WI38 (cell line): ENCODE measurements at regions not wholly inside any gene's neighbourhood (a gene's known extent, or its start where the extent isn't known, plus 50 kb on each side); places are given as distances from the start of the nearest gene placed in this dataset.
"Not testable (repeated sequence)": the region's sequence is repeated elsewhere in the genome, so short reads cannot be mapped to it uniquely, and the experiment has no call there.

ENCODE experiments used
- H3K4me3 ChIP-seq: 2 replicates; pipeline ENCODE4 v1.5.1; 2011; ENCODE audit warnings: low read depth, mild to moderate bottlenecking, control low read depth, low read length
- CTCF ChIP-seq: IDR thresholded peaks from 2 replicates; pipeline ENCODE4 v1.5.1; 2012; ENCODE audit warnings: low read depth, mild to moderate bottlenecking, control low read depth, low read length

- TF ChIP-seq CTCF, result no peak
- no peak overlapping the region for H3K4me3 ChIP-seq
These were observed 158.7 kb upstream of the IRF2BP2 start for GRCh38 chr1:234768569-234769283.

- TF ChIP-seq CTCF, result no peak
- H3K4me3 ChIP-seq, result no peak overlapping the region
These were observed 158.2 kb upstream of the IRF2BP2 start for GRCh38 chr1:234768171-234768568.

DNA sequence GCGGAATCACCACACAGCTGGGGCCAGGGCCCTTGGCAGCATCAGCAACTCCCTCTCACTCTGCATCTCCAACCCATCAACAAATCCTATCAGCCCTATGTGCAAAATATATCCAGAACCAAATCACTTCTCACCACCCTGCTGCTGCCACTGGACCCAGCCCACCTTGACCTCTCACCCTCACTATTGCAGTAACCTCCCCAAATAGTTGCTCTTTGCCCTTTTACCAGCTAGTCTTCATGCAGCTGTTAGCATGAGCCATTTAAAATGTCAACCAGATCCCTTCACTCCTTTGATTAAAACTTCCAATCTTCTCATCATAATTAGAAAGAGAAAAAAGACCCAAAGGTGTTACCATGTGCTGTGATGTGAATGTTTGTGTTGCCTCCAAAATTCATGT lies 155.7 kb upstream of the IRF2BP2 start:
- no peak for TF ChIP-seq CTCF
- no peak overlapping the region for H3K4me3 ChIP-seq

DNA sequence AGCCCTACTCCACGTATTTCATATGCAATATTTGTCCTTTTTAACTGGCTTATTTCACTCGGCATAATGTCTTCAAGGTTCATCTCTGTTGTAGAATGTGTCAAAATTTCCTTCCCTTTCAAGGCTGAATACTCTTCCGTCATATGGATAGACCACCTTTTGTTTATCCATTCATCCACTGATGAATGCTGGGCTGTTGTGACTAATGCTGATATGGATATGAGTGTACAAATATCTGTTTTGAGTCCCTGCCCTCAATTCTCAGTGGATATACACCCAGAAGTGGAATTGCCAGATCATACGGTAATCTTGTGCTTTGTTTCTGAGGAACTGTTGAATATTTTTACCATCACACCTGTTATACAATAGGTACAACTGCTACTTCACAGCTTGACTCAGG lies 155.2 kb upstream of the IRF2BP2 start:
- no peak for TF ChIP-seq CTCF
- no peak overlapping the region for H3K4me3 ChIP-seq

DNA sequence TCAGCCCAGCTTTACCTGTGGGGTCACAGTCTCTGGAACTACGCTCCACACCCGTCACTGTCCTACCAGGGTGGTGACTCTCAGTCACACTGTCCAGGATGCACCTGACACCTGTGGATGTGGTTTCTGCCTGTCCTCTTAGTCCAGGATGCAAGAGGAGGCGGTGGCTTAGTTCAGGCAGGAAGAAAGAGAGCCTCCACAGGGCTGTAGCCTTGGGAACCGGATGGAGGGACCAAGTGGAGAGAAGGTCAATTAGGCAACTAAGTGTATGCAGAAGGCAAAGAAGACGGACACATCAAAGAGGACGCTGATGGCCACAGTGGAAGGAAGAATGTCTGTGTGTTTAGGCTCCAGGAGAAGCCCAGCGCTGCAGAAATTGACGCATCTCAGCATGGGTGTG lies 153.9 kb upstream of the IRF2BP2 start:
- TF ChIP-seq CTCF, result no peak
- no peak overlapping the region for H3K4me3 ChIP-seq

- no peak for TF ChIP-seq CTCF
These were observed 153.4 kb upstream of the IRF2BP2 start for GRCh38 chr1:234763367-234763766.

GRCh38 chr1:234762127-234762526 lies 152.1 kb upstream of the IRF2BP2 start:
- H3K4me3 ChIP-seq, result not testable (repeated sequence)

More at GRCh38 chr1:234763367-234763766, 153.4 kb upstream of the IRF2BP2 start:
- H3K4me3 ChIP-seq, result no peak overlapping the region

GRCh38 chr1:234760303-234760723 lies 150.3 kb upstream of the IRF2BP2 start:
- no peak for TF ChIP-seq CTCF

More at GRCh38 chr1:234760303-234760723, 150.3 kb upstream of the IRF2BP2 start:
- H3K4me3 ChIP-seq, result no peak overlapping the region
